SK-MEL-5 (cell line): ENCODE measurements at regions not wholly inside any gene's neighbourhood (a gene's known extent, or its start where the extent isn't known, plus 50 kb on each side); places are given as distances from the start of the nearest gene placed in this dataset.

Experiments used
- DNase-seq: peaks from one replicate; pipeline ENCODE4 v3.0.0-alpha.2; 2016; ENCODE audit warnings: low read depth, low spot score
- in situ Hi-C: cut with HindIII; loops from 2 replicates; pipeline ENCODE4 v1.10.0; 2016; ENCODE audit warnings: low sequenced_read_pairs, high pct_unique_total_duplicates, low pct_unique_long_range_greater_than_20kb

DNA sequence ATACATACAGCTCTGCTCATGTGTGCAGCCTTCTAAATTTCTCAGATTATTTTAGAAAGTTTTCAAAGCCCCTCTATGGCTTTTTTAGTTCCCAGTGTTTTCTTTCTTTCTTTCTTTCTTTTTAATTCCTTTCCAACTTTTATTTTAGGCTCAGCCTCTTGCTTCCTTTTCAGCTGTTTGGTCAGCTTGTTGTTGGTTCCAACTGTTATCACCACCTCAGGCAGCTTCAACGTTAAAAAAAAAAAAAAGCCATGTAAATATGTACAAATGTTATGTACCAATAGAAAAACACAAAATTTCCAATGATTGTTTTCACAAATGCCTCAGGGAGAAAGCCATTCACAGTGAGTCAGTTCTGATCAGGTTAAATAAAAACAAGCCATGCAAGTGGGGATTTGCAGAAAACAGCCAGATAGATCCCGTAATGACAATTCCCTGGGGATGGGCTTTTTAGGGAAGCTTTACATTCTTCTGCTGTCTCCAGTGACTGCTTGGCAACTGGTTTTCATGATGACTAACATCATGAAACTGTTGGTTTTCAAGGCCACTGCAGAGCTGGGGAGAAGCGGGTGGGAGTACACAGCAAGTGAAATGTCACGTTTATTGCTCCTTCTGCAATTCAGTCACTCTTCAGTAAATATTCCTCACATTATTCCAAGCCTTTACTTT is 908.4 kb downstream of the EPHA3 start:
- in situ Hi-C loops = no loop called here
- peak; percentile 20 for DNase-seq

DNA sequence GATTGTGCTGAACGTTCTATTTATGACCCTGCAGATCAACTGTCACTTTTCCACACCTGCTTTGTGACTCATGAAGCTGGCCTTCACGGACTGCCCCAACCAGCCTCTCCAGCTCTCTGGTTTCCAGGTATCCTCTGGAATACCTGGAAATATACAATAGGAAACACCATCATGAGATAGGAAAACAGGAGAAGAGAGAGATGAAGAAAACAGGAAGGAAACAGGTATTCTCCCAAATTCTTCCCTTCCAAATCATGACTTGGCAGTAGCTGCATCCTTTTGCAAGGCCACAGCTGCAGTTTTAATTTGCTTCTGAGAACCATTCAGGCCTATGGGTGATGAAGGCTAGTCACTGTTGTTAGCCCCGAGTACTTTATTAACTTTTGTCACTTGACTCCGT is 909.1 kb downstream of the EPHA3 start:
- no peak for DNase-seq
- in situ Hi-C loops = no loop called here

DNA sequence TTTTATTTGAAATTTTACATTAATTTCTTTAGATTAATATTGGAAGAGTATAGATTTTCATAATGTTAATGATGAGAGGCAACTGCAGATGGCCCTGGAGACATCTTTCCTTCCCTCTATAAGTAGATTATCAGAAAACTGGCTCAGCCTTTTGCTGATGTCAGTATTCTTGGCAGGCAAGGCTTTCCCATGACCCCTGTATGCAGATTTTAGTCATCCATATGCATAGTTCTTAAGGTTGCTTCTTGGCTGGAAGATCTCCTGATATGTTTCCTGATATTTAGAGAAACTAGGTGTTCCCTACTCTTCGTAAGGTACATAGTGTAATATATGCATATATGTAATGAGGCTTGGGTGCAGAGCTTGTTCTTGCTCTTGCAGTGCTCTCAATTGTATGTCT is 911.4 kb downstream of the EPHA3 start:
- DNase-seq = no peak
- in situ Hi-C loops = no loop called here

DNA sequence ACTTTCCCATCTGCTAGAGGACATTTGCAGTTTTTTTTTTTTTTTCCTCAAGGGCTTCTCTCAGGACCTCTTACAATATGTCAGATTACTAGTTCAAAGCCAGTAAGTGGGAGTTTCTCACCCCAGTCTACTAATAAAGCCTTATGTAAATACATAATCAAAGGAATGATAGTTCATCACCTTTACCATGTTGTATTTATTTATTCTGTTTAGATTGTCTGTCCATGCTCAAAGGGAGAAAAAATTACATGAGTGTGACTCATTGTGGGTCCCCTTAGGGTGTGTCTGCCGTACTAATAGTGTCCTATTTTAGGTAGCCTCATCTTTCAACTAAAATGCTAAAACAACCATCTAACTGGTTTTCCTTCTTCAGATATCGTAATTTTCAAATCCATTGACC is 917.6 kb downstream of the EPHA3 start:
- DNase-seq = no peak
- in situ Hi-C loops = no loop called here

DNA sequence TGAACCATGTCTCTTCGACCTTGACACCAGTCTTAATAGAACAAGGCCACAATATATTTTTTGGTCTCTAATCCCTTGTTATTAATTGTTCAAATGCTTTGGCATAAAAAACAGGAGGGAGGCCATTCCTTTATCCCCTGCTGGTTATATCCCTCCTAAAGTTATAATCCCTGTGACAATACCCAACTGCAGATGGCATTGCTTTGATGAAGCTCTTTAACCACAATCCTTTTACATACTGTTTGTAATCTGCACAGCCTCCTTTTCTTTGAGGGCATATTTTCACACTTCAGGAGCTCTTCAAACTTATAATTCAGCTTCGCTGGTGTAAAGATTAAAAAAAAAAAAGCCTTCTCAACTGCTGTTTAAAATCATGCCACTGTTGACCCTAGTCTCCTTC is 919.0 kb downstream of the EPHA3 start:
- in situ Hi-C loops = no loop called here
- no peak for DNase-seq

DNA sequence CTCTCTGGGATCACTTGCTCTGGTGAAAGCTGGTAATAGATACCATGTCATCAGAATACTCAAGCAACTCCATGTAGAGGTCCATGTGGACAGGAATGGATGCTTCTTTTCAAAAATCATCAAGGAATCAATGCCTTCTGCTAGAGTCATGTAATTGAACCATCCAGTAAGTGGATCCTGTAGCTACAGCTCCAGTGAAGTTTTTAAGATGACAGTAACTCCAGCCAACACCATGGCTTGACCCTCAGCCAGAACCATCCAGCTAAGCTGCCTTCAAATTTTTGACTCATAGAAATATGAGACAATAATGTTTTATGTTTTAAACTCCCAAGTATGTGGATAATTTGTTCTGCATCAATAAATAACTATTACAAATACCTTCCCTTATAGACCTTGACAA is 923.7 kb downstream of the EPHA3 start:
- in situ Hi-C loops = no loop called here
- DNase-seq = no peak

DNA sequence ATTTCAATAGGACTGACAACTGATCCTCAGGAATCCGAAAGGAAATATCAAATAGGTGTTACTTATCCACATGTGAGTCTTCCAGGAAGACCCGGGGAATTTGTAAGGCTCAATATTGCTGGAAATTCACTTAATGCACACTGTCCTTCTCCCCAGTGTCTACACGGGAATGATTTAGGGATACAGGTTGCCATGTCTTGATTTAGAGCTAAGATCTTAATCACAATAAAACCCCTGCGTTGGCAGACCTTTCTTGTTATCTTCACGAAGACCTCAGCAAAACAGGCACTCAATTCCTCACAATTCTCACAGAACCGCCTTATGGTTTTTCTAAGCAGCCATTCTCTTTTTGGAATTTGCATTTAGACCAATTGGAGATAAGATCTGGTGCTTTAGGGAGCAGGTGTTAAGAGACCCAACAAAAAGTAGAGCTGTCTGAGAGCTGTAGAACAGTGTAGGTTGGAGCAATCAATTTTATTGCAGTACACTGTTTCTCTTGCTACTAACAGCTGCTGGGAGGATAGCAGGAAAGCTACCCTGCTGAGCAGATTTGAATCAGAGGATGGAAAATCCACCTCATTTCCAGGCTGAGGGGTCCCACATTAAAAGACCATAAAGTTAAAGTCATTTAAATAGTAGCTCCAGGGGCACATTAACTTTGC is 925.7 kb downstream of the EPHA3 start:
- no peak for DNase-seq
- in situ Hi-C loops = no loop called here

DNA sequence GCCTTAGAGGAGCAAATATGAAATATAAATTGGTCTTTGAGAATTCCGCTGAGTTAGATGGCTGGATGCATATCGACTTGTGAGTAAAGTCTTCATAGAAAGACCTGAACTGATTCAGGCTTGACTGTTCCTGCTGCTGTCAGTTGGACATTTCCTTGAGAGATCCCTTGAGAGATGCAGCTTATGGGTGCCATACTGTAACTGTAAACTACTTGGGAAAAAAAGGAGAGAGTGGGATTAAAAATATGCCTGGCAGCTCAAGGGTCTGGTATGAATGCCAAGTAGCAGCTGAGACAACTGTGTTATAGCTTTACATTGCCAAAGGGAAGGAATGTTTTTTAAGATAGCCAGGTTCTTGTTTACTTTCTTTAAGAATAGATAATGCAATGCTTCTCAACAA is 926.6 kb downstream of the EPHA3 start:
- DNase-seq = no peak
- in situ Hi-C loops = no loop called here

DNA sequence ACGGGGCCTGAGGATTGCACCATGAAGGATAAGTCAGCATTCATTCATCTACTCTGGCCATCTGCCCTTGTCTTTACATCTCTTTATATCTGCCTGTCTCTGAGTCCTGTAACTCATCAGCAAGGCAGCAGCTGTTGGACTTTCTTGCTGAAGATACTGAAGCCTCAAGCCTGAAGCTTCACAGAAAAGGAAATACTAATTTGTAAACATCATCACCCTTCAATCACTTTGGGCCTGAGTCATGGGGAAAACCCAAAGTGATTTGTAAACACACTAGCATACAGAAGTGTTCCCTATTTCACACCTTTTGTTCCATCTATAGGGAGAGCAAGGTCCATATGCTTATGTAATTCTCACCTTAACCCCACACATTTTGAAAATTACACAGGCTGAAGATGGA is 928.2 kb downstream of the EPHA3 start:
- DNase-seq = no peak
- in situ Hi-C loops = no loop called here

DNA sequence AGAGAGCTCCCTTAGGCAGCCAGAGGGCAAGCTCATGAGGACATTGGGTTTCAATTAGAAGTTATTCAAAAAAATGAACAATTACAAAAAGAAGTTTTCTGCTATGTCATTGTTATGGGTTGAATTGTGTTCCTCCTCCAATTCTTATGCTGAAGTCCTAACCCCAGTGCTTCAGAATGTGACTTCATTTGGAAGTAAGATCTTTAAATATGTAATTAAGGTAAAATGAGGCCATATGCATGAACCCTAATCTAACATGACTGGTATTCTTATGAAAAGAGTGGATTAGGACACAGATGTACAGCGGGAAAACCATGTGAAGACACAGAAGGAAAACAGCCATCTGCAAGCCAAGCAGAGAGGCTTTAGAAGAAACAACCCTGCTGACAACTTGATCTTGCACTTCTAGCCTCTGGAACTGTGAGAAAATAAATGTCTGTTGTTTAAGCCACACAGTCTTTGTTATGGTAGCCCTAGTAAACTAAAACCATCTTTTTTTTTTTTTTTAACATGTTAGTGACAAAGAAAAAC is 929.6 kb downstream of the EPHA3 start:
- in situ Hi-C loops = no loop called here
- DNase-seq = no peak

DNA sequence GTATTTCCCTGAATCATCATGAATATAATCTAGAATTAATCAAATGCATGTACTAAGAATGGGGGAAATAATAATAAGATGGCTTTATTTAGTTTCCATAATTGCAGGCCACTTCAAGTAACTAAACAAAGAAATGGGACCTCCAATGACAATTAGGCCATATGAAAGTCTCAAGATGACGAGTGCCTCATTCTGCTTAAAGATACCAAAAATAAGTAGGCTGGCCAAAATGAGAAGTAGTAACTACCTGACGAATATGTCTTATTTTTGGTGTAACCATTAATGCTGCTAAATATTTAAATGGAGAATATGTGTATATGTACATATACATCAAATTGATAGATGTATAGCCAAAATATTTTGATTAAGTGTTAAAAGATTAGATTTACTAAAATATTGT is 932.6 kb downstream of the EPHA3 start:
- in situ Hi-C loops = no loop called here

DNA sequence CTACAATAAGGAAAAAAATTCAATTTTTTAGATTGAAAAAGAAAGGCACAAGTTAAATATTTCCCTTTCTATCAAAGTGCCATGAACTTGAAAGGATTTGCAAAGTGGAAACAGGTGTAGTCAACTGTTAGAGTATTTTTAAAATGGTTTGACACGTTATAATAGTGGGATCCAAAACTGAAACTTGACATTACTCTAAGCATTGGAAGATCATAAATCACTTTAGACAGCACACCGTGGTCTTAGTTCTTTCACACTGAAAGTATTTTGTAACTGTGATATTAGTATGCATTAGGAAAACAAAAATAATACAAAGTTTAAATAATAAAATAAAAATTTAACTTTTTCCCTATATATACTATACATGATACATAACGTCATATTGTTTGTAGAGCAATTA is 933.1 kb downstream of the EPHA3 start:
- in situ Hi-C loops = no loop called here
- DNase-seq = no peak

More for the DNA sequence above, 932.6 kb downstream of the EPHA3 start:
- no peak for DNase-seq

DNA sequence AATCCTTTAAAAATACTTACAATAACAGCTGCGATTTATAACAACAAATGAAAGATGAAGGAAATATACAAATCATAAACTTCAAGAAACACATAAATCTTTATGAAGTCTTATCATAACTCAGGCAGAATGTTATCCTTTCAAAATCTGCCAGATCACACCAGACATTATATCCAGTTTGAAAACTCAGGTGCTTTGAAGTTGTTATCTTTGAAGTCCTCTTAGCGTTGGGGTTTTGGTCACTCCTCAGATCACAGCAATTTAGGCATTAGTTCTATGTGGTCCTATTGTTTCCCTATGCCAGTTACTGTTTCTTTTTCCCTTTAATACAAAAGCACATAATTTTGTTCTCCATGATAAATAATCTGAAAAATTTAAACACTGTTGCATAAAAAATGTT is 934.6 kb downstream of the EPHA3 start:
- DNase-seq = no peak
- in situ Hi-C loops = no loop called here

DNA sequence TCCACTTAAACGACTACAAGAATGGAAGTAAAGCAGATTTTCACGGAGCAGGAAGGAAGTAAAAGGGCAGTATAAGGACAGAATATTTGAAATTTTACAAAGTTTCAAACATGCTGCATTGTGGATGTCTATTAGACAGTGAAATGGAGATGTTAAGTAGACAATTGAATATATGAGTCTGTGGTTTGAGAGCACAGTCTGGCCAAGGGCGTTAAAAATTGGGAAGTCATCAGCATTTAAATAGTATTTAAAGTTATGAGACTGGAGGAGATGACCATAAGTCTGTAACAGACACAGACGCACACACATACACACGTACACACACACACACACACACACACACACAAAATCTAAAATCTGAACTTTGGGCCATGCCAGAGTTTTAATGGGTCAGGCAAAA is 935.9 kb downstream of the EPHA3 start:
- in situ Hi-C loops = no loop called here
- DNase-seq = no peak

DNA sequence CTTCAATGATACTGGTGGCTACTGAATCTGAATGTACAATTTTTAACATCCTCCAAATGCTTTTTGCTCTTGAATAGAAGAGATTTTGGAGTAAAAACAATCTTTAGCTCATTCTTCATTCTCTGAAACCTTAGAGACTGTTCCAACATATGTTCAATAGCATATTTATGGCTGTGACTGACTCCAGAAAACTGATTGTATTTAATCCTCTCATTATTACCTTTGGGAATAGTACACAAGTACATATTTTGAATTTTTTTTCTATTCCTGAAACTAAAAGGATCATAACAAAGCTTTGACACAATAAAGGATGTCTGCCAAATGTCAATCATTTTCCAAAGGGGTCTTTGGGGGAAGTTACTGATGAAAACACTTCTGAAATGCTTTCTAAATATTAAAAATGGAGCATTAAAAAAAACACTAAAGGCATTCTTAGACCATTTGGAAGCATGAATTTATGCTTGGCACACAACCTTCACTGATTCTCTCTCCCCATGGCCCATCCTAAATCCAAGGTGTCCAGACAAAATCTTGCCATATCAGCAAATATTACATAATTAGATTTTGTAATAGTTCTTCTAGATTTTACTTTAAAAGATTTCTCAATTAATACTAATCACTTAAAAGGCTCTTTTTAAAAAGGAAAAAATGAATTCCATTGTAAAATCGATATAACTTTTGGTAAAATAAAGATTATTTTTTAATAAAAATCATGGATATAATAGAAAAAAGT is 936.8 kb downstream of the EPHA3 start:
- no peak for DNase-seq
- in situ Hi-C loops = no loop called here

DNA sequence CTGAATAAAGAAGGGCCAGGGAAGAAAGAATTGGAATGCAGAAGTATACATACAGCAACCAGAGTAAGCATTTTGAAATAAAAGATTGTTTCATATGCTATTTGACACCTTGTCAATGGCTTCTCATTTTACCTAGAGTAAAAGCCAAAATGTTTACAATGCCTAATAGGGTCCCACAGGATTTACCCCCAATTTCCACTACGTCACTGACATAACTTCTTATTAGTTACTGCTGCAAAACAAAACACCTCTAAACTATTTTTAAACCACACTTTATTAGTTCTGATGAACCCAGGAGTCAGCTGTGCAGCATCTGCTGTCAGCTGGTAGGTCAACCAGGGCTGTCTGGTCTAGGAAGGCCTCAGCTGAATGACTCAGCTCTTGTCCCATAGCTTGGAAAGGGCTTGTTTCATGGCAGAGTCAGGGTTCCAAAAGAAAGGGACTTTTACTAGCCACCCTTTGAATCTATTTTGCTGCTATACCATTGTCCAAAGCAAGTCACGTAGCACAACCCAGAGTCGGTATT is 945.1 kb downstream of the EPHA3 start:
- no peak for DNase-seq
- in situ Hi-C loops = no loop called here

DNA sequence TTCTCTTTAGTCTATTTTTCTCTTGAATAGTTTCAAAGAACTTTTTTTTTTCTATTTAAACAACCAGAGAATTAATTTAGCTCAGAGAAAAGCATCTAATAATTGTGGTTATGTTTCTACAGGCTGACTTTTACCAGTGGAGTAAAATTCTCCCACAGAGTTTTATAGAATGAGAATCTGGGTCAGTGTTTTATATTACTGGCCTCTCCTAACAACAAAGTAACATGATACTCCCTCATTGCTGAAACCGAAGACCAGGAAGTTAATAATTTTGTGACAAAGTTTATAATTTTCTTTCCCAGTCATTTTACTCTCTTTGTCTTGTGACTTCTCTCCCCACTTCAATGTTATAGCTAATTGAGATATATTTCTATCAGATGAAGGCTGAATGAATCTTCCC is 946.9 kb downstream of the EPHA3 start:
- in situ Hi-C loops = no loop called here
- DNase-seq = no peak

DNA sequence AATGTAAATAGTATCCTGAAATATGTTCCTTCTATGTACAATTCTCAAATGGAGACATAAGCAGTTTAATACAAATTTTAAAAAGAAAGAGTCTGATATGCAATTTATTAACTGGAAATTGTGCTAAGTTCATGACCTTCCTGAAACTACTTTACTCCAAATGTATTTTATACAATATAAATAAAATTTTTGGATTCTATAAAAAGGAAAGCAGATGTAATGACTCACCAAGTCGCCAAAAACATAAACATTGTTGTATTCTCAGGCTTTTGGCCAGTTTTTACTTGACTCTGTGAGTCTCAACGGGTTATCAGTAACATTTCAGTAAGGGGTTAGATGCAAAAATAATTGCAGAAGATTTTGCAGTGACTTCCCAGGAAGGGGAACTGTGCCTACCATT is 948.2 kb downstream of the EPHA3 start:
- DNase-seq = no peak
- in situ Hi-C loops = no loop called here
